GM12872 (cell line): ENCODE measurements at regions not wholly inside any gene's neighbourhood (a gene's known extent, or its start where the extent isn't known, plus 50 kb on each side); places are given as distances from the start of the nearest gene placed in this dataset.

ENCODE experiments used
- CTCF ChIP-seq: IDR thresholded peaks from 3 replicates; pipeline ENCODE4 v1.5.1; 2011; ENCODE audit warnings: low read depth, mild to moderate bottlenecking, low read length, moderate library complexity; ENCODE audit not compliant: insufficient read depth

GRCh38 chr1:90534663-90535295 is 182.3 kb downstream of the BARHL2 start:
- TF ChIP-seq CTCF, result no peak

- TF ChIP-seq CTCF, result no peak
Observed at GRCh38 chr1:90534116-90534515, 183.0 kb downstream of the BARHL2 start.

- no peak for TF ChIP-seq CTCF
Observed at GRCh38 chr1:90526954-90527353, 190.1 kb downstream of the BARHL2 start.

- no peak for TF ChIP-seq CTCF
Observed at GRCh38 chr1:90522432-90522831, 194.7 kb downstream of the BARHL2 start.

- TF ChIP-seq CTCF, result no peak
Observed at GRCh38 chr1:90513956-90514355, 203.1 kb downstream of the BARHL2 start.

GRCh38 chr1:90512441-90512840 is 204.7 kb downstream of the BARHL2 start:
- TF ChIP-seq CTCF, result no peak

GRCh38 chr1:90510143-90510542 is 207.0 kb downstream of the BARHL2 start:
- TF ChIP-seq CTCF, result no peak
